H1 (cell line): ENCODE measurements at regions not wholly inside any gene's neighbourhood (a gene's known extent, or its start where the extent isn't known, plus 50 kb on each side); places are given as distances from the start of the nearest gene placed in this dataset.

Experiments
- RFX5 ChIP-seq: IDR thresholded peaks from 2 replicates; pipeline ENCODE4 v1.6.1; 2011; ENCODE audit warnings: low read depth, low read length, improper control_type of control experiment, borderline replicate concordance

DNA sequence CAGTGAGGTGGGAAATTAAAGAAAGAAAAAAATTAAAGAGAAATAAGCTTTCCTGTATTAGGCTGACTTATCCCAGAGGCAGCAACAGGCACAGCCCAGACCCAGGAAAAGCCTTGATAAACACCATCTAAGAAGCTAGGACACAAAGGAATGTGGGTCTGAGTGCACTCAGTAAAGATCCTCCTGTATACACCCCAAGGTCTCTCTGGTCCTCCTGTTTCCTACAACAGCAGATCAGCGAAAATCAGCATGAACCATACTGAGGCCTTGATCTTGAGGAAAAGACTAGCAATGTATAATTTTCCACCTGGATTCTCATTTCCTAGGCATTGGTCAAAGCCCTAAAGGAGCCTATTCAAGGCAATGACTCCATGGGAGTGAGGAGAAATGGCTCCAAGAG is 486.3 kb upstream of the CCDC196 start (continued):
- TF ChIP-seq RFX5, result no peak
